Gastrocnemius medialis (tissue), 4 donors: ENCODE measurements at regions not wholly inside any gene's neighbourhood (a gene's known extent, or its start where the extent isn't known, plus 50 kb on each side); places are given as distances from the start of the nearest gene placed in this dataset.

ENCODE experiments used
- POLR2A ChIP-seq, 2 donors: fragments of 450-650 bp; IDR thresholded peaks; one replicate each; pipeline ENCODE4 v1.6.1; 2017; ENCODE audit warnings: antibody characterized with exemption in 2 of 2, mild to moderate bottlenecking in 2 of 2, moderate library complexity in 2 of 2
- TF ChIP-seq, protein P1 (sequence below), 5 experiments: fragments of 450-650 bp in 3 of 5; fragments of 200-600 bp in 2 of 5; sonication (generic) in 2 of 5; IDR thresholded peaks in 4 of 5; conservative IDR thresholded peaks in 1 of 5; 1 replicate in 4 of 5; 2 replicates in 1 of 5; pipeline ENCODE4 v1.5.1; 2016 to 2019; ENCODE audit warnings: antibody characterized with exemption in 5 of 5, mild to moderate bottlenecking in 3 of 5, moderate library complexity in 3 of 5

- TF ChIP-seq POLR2A (IDR thresholded peaks at IDR 0.05) = no peak
- TF ChIP-seq, protein P1, sequence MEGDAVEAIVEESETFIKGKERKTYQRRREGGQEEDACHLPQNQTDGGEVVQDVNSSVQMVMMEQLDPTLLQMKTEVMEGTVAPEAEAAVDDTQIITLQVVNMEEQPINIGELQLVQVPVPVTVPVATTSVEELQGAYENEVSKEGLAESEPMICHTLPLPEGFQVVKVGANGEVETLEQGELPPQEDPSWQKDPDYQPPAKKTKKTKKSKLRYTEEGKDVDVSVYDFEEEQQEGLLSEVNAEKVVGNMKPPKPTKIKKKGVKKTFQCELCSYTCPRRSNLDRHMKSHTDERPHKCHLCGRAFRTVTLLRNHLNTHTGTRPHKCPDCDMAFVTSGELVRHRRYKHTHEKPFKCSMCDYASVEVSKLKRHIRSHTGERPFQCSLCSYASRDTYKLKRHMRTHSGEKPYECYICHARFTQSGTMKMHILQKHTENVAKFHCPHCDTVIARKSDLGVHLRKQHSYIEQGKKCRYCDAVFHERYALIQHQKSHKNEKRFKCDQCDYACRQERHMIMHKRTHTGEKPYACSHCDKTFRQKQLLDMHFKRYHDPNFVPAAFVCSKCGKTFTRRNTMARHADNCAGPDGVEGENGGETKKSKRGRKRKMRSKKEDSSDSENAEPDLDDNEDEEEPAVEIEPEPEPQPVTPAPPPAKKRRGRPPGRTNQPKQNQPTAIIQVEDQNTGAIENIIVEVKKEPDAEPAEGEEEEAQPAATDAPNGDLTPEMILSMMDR (IDR thresholded peaks at IDR 0.05 in 4 of 5, conservative IDR thresholded peaks at IDR 0.05 in 1 of 5) = no peak
Measured at GRCh38 chr12:111076611-111077451, 156.5 kb upstream of the MYL2 start.
